SK-N-SH (cell line): ENCODE measurements at regions not wholly inside any gene's neighbourhood (a gene's known extent, or its start where the extent isn't known, plus 50 kb on each side); places are given as distances from the start of the nearest gene placed in this dataset.

ENCODE experiments used
- CTCF ChIA-PET: fragments of 300-600, 350-600 bp; formaldehyde crosslinking; extraction: SDS; loops from one replicate; lab custom pipeline; 2021; lab: Yijun Ruan, JAX
- POLR2A ChIA-PET: fragments of 350-600 bp; sonication (Branson Sonifier 250); formaldehyde crosslinking; extraction: SDS; loops from one replicate; lab custom pipeline; 2020; ENCODE audit warnings: antibody characterized with exemption, inconsistent platforms; lab: Yijun Ruan, JAX
- DNase-seq: peaks from one replicate; pipeline ENCODE4 v3.0.0; 2012
- H2AFZ ChIP-seq: fragments of 200-600 bp; sonication (generic); 2 replicates; pipeline ENCODE4 v1.8.1; 2016; ENCODE audit warnings: antibody characterized with exemption, mild to moderate bottlenecking, low read depth
- H3F3A ChIP-seq: fragments of 200-600 bp; sonication (generic); replicated peaks from 2 replicates; pipeline ENCODE3; 2016; ENCODE audit warnings: antibody characterized with exemption, mild to moderate bottlenecking; ENCODE audit not compliant: insufficient read depth
- H3K27ac ChIP-seq, 2 experiments: fragments of 200-500 bp in 1 of 2; fragments of 200-600 bp in 1 of 2; sonication (Bioruptor generic) in 1 of 2; sonication (generic), shearing (Covaris generic) in 1 of 2; 2 replicates each; pipeline versions ENCODE4 v1.5.1 to v1.6.1; 2014 to 2016; ENCODE audit warnings: low read depth in 2 of 2, inconsistent platforms in 1 of 2, low read length in 1 of 2, mild to moderate bottlenecking in 1 of 2, mixed read lengths in 1 of 2
- H3K27me3 ChIP-seq: fragments of 200-600 bp; sonication (generic), shearing (Covaris generic); 2 replicates; pipeline ENCODE4 v1.6.1; 2016; ENCODE audit warnings: mixed run types; ENCODE audit not compliant: insufficient read depth
- H3K36me3 ChIP-seq, 2 experiments: fragments of 200-500 bp in 1 of 2; fragments of 200-600 bp in 1 of 2; sonication (Bioruptor generic) in 1 of 2; sonication (generic) in 1 of 2; replicated peaks in 1 of 2; 2 replicates each; pipeline versions ENCODE3 to v1.5.1; 2014 to 2016; ENCODE audit warnings: low read length in 1 of 2, mild to moderate bottlenecking in 1 of 2; ENCODE audit not compliant: insufficient read depth in 2 of 2, control insufficient read depth in 1 of 2
- H3K4me1 ChIP-seq, 2 experiments: fragments of 200-500 bp in 1 of 2; fragments of 200-600 bp in 1 of 2; sonication (Bioruptor generic) in 1 of 2; sonication (generic), shearing (Covaris generic) in 1 of 2; 2 replicates each; pipeline versions ENCODE4 v1.5.1 to v1.6.1; 2014 to 2016; ENCODE audit warnings: low read depth in 1 of 2, low read length in 1 of 2, mixed run types in 1 of 2; ENCODE audit not compliant: insufficient read depth in 2 of 2, control insufficient read depth in 1 of 2
- H3K4me2 ChIP-seq: fragments of 200-600 bp; sonication (generic), shearing (Covaris generic); 2 replicates; pipeline ENCODE4 v1.6.1; 2017; ENCODE audit warnings: mixed run types
- H3K4me3 ChIP-seq, 2 experiments: fragments of 200-500 bp in 1 of 2; fragments of 200-600 bp in 1 of 2; sonication (Bioruptor generic) in 1 of 2; sonication (generic), shearing (Covaris generic) in 1 of 2; 2 replicates each; pipeline versions ENCODE4 v1.5.1 to v1.8.1; 2014 to 2016; ENCODE audit warnings: low read depth in 2 of 2, inconsistent platforms in 1 of 2, low read length in 1 of 2, mild to moderate bottlenecking in 1 of 2, mixed read lengths in 1 of 2, moderate library complexity in 1 of 2
- H3K79me2 ChIP-seq: fragments of 200-600 bp; sonication (generic); 2 replicates; pipeline ENCODE4 v1.8.1; 2017; ENCODE audit warnings: mild to moderate bottlenecking; ENCODE audit not compliant: insufficient read depth
- H3K9ac ChIP-seq: fragments of 200-600 bp; sonication (generic); 2 replicates; pipeline ENCODE4 v1.6.1; 2017; ENCODE audit warnings: mixed run types
- H3K9me2 ChIP-seq: fragments of 200-600 bp; sonication (generic); 2 replicates; pipeline ENCODE4 v1.6.1; 2017; ENCODE audit warnings: mixed run types
- H3K9me3 ChIP-seq: fragments of 200-600 bp; sonication (generic); 2 replicates; pipeline ENCODE4 v1.6.1; 2017; ENCODE audit warnings: mixed run types, mild to moderate bottlenecking, moderate library complexity
- H4K20me1 ChIP-seq: fragments of 200-600 bp; sonication (generic); 2 replicates; pipeline ENCODE4 v1.6.1; 2017; ENCODE audit warnings: mild to moderate bottlenecking, mixed run types; ENCODE audit not compliant: insufficient read depth
- EP300 ChIP-seq, 2 experiments: IDR thresholded peaks; 2 replicates each; pipeline versions ENCODE4 v1.4.0 to v1.6.1; 2012; ENCODE audit warnings: borderline replicate concordance in 1 of 2, low read depth in 1 of 2, low read length in 1 of 2
- FOSL2 ChIP-seq: IDR thresholded peaks from 2 replicates; pipeline ENCODE4 v1.4.0; 2012; ENCODE audit warnings: low read depth, mild to moderate bottlenecking, moderate library complexity, borderline replicate concordance
- FOXJ3 ChIP-seq: sonication (generic); formaldehyde crosslinking; IDR thresholded peaks from 2 replicates; pipeline ENCODE4 v1.5.1; 2020; ENCODE audit warnings: mild to moderate bottlenecking, missing genetic modification reagents
- FOXM1 ChIP-seq: IDR thresholded peaks from 2 replicates; pipeline ENCODE4 v1.4.0; 2012; ENCODE audit warnings: low read depth, mild to moderate bottlenecking
- NRF1 ChIP-seq: IDR thresholded peaks from 2 replicates; pipeline ENCODE4 v1.6.1; 2012; ENCODE audit warnings: low read depth, mild to moderate bottlenecking, low read length
- PBX3 ChIP-seq: IDR thresholded peaks from 2 replicates; pipeline ENCODE4; 2012
- POLR2AphosphoS5 ChIP-seq: IDR thresholded peaks from 2 replicates; pipeline ENCODE4 v1.6.1; 2012; ENCODE audit warnings: low read depth, low read length
- RCOR1 ChIP-seq: fragments of 150-350 bp; IDR thresholded peaks from 2 replicates; pipeline ENCODE4 v1.6.1; 2017; ENCODE audit warnings: antibody characterized with exemption, low read length
- TEAD4 ChIP-seq: IDR thresholded peaks from 2 replicates; pipeline ENCODE4 v1.4.0; 2012; ENCODE audit warnings: mild to moderate bottlenecking, borderline replicate concordance; ENCODE audit not compliant: insufficient read depth
- YY1 ChIP-seq: IDR thresholded peaks from 2 replicates; pipeline ENCODE4 v1.4.0; 2012; ENCODE audit warnings: low read depth, mild to moderate bottlenecking
- WGBS: methylation state at CpG from one replicate; pipeline ENCODE4 v1.1.6; 2017; ENCODE audit warnings: low lambda C conversion rate; 5-methylcytosine and 5-hydroxymethylcytosine counted together
- TF ChIP-seq, protein P1 (sequence below): IDR thresholded peaks from 2 replicates; pipeline ENCODE4 v1.6.1; 2012; ENCODE audit warnings: mild to moderate bottlenecking, low read depth, low read length, moderate library complexity
- TF ChIP-seq, protein P2 (sequence below): IDR thresholded peaks from 2 replicates; pipeline ENCODE4 v1.4.0; 2012; ENCODE audit warnings: low read depth, borderline replicate concordance
- TF ChIP-seq, protein P3 (sequence below): fragments of 200-600 bp; sonication (generic); IDR thresholded peaks from 2 replicates; pipeline ENCODE4 v1.6.1; 2017; ENCODE audit warnings: antibody characterized with exemption, mild to moderate bottlenecking, moderate library complexity

- TF ChIP-seq, protein P1, sequence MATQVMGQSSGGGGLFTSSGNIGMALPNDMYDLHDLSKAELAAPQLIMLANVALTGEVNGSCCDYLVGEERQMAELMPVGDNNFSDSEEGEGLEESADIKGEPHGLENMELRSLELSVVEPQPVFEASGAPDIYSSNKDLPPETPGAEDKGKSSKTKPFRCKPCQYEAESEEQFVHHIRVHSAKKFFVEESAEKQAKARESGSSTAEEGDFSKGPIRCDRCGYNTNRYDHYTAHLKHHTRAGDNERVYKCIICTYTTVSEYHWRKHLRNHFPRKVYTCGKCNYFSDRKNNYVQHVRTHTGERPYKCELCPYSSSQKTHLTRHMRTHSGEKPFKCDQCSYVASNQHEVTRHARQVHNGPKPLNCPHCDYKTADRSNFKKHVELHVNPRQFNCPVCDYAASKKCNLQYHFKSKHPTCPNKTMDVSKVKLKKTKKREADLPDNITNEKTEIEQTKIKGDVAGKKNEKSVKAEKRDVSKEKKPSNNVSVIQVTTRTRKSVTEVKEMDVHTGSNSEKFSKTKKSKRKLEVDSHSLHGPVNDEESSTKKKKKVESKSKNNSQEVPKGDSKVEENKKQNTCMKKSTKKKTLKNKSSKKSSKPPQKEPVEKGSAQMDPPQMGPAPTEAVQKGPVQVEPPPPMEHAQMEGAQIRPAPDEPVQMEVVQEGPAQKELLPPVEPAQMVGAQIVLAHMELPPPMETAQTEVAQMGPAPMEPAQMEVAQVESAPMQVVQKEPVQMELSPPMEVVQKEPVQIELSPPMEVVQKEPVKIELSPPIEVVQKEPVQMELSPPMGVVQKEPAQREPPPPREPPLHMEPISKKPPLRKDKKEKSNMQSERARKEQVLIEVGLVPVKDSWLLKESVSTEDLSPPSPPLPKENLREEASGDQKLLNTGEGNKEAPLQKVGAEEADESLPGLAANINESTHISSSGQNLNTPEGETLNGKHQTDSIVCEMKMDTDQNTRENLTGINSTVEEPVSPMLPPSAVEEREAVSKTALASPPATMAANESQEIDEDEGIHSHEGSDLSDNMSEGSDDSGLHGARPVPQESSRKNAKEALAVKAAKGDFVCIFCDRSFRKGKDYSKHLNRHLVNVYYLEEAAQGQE = no peak
- TF ChIP-seq FOXJ3 (CRISPR knock-in tag) = no peak
- TF ChIP-seq FOXM1 = no peak
- no peak for TF ChIP-seq TEAD4
- TF ChIP-seq RCOR1 = no peak
- TF ChIP-seq, protein P2, sequence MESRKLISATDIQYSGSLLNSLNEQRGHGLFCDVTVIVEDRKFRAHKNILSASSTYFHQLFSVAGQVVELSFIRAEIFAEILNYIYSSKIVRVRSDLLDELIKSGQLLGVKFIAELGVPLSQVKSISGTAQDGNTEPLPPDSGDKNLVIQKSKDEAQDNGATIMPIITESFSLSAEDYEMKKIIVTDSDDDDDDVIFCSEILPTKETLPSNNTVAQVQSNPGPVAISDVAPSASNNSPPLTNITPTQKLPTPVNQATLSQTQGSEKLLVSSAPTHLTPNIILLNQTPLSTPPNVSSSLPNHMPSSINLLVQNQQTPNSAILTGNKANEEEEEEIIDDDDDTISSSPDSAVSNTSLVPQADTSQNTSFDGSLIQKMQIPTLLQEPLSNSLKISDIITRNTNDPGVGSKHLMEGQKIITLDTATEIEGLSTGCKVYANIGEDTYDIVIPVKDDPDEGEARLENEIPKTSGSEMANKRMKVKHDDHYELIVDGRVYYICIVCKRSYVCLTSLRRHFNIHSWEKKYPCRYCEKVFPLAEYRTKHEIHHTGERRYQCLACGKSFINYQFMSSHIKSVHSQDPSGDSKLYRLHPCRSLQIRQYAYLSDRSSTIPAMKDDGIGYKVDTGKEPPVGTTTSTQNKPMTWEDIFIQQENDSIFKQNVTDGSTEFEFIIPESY = no peak
Measured at GRCh38 chr10:107616031-107616430, 451.5 kb upstream of the SORCS1 start (continued).

DNA sequence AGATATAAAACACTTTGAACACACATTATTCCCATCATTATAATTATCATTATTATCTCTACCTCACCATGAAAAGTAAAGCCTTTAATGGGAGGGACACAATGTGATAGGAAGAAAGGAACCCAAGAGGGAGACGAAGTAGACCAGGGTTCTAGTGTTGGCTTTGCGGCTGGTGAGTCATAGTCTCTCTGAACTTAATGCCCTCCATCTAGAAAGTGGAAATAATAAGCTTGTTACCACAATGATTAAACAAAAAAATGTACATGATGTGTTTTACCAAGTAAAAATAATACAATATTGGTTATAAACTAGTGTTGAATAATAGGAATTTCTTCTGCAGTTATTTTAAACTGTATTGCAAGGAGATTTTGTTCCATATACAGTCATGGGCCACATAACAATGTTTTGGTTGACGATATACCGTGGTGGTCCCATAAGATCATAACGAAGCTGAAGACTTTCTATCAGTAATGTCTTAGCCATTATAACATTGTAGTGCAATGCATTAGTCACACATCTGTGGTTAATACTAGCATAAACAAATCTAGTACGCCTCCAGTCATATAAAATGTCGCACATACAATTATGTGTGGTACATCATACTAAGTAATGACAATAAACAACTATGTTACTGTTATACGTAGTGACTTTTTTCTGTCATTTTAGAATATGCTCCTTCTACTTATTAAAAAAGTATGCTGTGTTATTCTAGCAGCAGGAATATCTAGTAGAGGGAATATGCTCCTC, 450.6 kb upstream of the SORCS1 start:
- H3K79me2 ChIP-seq = no peaks in the 10 kb centered on the region
- ChIA-PET POLR2A (no interaction called here), CTCF (no interaction called here)
- no peaks in the 10 kb centered on the region for H3K36me3 ChIP-seq
- no peaks in the 10 kb centered on the region; a peak in 1 of 4 replicates for H3K4me1 ChIP-seq
- no peak overlapping the region for H3K9ac ChIP-seq
- no peak overlapping the region for H3K4me3 ChIP-seq
- no peaks in the 10 kb centered on the region for H3F3A ChIP-seq
- 55% methylated on average over 8 of the region's 8 CpGs for WGBS
- no peak for DNase-seq
- no peaks in the 10 kb centered on the region for H3K9me3 ChIP-seq
- no peaks in the 10 kb centered on the region for H3K27me3 ChIP-seq
- no peak overlapping the region for H2AFZ ChIP-seq
- H3K4me2 ChIP-seq = no peak overlapping the region
- no peaks in the 10 kb centered on the region for H3K9me2 ChIP-seq
- no peak overlapping the region for H3K27ac ChIP-seq
- no peaks in the 10 kb centered on the region for H4K20me1 ChIP-seq
- TF ChIP-seq EP300 (IDR thresholded peaks at IDR 0.05; ENCODE audit: borderline replicate concordance in 1 of 2, low read depth in 1 of 2, low read length in 1 of 2) = no peak
- TF ChIP-seq YY1 = no peak
- TF ChIP-seq, protein P1 = no peak
- TF ChIP-seq, protein P3, sequence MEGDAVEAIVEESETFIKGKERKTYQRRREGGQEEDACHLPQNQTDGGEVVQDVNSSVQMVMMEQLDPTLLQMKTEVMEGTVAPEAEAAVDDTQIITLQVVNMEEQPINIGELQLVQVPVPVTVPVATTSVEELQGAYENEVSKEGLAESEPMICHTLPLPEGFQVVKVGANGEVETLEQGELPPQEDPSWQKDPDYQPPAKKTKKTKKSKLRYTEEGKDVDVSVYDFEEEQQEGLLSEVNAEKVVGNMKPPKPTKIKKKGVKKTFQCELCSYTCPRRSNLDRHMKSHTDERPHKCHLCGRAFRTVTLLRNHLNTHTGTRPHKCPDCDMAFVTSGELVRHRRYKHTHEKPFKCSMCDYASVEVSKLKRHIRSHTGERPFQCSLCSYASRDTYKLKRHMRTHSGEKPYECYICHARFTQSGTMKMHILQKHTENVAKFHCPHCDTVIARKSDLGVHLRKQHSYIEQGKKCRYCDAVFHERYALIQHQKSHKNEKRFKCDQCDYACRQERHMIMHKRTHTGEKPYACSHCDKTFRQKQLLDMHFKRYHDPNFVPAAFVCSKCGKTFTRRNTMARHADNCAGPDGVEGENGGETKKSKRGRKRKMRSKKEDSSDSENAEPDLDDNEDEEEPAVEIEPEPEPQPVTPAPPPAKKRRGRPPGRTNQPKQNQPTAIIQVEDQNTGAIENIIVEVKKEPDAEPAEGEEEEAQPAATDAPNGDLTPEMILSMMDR = no peak
- no peak for TF ChIP-seq FOXJ3 (CRISPR knock-in tag)
- TF ChIP-seq PBX3 = no peak
- no peak for TF ChIP-seq FOSL2
- TF ChIP-seq, protein P2 = no peak
- TF ChIP-seq POLR2AphosphoS5 = no peak
- TF ChIP-seq RCOR1 = no peak
- TF ChIP-seq NRF1 = no peak
- TF ChIP-seq TEAD4 = no peak
